Lung (tissue), 11 donors: ENCODE measurements at regions not wholly inside any gene's neighbourhood (a gene's known extent, or its start where the extent isn't known, plus 50 kb on each side); places are given as distances from the start of the nearest gene placed in this dataset.

Experiments
- ATAC-seq: fragments of 200-7000 bp; cut with Tn5 transposase; one replicate; pipeline ENCODE4 v1.9.1; 2020; ENCODE audit warnings: moderate number of reproducible peaks; ENCODE audit not compliant: insufficient read depth, low FRiP score
- DNase-seq, 3 donors: peaks; one replicate each; pipeline ENCODE4 v3.0.0-alpha.2; 2013 to 2017
- H3K27ac ChIP-seq, 2 donors: one replicate each; pipeline ENCODE4 v1.5.1; 2013; ENCODE audit warnings: mild to moderate bottlenecking in 2 of 2, moderate library complexity in 2 of 2, control low read depth in 1 of 2, inconsistent platforms in 1 of 2, low read depth in 1 of 2, low read length in 1 of 2
- H3K27me3 ChIP-seq, 3 donors: one replicate each; pipeline ENCODE4 v1.5.1; 2013; ENCODE audit warnings: low read length in 2 of 3; ENCODE audit not compliant: control insufficient read depth in 3 of 3, insufficient read depth in 3 of 3
- H3K36me3 ChIP-seq, 4 donors: one replicate each; pipeline ENCODE4 v1.5.1; 2013; ENCODE audit warnings: low read length in 4 of 4, mild to moderate bottlenecking in 1 of 4, moderate library complexity in 1 of 4; ENCODE audit not compliant: control insufficient read depth in 4 of 4, insufficient read depth in 4 of 4
- H3K4me1 ChIP-seq, 5 donors: one replicate each; pipeline ENCODE4 v1.5.1; 2013; ENCODE audit warnings: low read length in 5 of 5, mild to moderate bottlenecking in 2 of 5, moderate library complexity in 1 of 5; ENCODE audit not compliant: control insufficient read depth in 5 of 5, insufficient read depth in 5 of 5
- H3K4me3 ChIP-seq: one replicate; pipeline ENCODE4 v1.5.1; 2013; ENCODE audit warnings: mild to moderate bottlenecking, control low read depth, moderate library complexity
- H3K9ac ChIP-seq, 2 donors: one replicate each; pipeline ENCODE4 v1.5.1; 2013; ENCODE audit warnings: low read length in 2 of 2, control low read depth in 1 of 2; ENCODE audit not compliant: insufficient read depth in 1 of 2
- H3K9me3 ChIP-seq, 4 donors: one replicate each; pipeline ENCODE4 v1.5.1; 2013; ENCODE audit warnings: low read length in 3 of 4, mild to moderate bottlenecking in 1 of 4, moderate library complexity in 1 of 4; ENCODE audit not compliant: control insufficient read depth in 4 of 4, insufficient read depth in 3 of 4
- WGBS, 2 donors: extraction: QIAGEN DNeasy Blood & Tissue Kit; methylation state at CpG; one replicate each; pipeline ENCODE4 v1.1.7; 2013; 5-methylcytosine and 5-hydroxymethylcytosine counted together
- TF ChIP-seq, protein P1 (sequence below): IDR thresholded peaks from 2 replicates; pipeline ENCODE4 v1.5.1; 2012; ENCODE audit warnings: mild to moderate bottlenecking; ENCODE audit errors: control extremely low read depth, extremely low read depth
- donor health status: control.
- donor health status: control.
- donor health status: Bipolar disorder and iron deficiency.
- donor health status: healthy.
- donor health status: DM: yes; HTN: yes; CAD: no.

DNA sequence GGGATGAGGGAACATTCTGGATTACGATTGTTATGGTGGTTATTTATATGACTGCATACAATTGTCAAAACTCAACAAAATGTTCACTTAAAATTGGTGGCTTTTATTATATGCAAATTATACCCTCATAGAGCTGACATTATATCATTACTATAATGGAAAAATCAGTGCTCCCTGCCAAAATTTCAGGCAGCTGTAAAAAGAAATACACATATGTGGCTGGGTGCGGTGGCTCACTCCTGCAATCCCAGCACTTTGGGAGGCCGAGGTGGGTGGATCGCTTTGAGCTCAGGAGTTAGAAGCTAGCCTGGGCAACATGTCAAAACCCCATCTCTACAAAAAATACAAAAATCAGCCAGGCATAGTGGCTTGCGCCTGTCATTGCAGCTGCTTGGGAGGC, 75.8 kb upstream of the SULF2 start:
- no peak overlapping the region for H3K27ac ChIP-seq
- peaks cover 0 to 2% (median 0%) of the 10 kb centered on the region in 5 donors for H3K4me1 ChIP-seq
- ATAC-seq (no peak), DNase-seq (no peak)
- H3K27me3 ChIP-seq: peaks cover 0 to 2% (median 0%) of the 10 kb centered on the region in 3 donors
- no peaks in the 10 kb centered on the region for H3K36me3 ChIP-seq
- H3K4me3 ChIP-seq: no peak overlapping the region
- H3K9me3 ChIP-seq: peaks cover 0 to 5% (median 0%) of the 10 kb centered on the region in 4 donors
- TF ChIP-seq, protein P1, sequence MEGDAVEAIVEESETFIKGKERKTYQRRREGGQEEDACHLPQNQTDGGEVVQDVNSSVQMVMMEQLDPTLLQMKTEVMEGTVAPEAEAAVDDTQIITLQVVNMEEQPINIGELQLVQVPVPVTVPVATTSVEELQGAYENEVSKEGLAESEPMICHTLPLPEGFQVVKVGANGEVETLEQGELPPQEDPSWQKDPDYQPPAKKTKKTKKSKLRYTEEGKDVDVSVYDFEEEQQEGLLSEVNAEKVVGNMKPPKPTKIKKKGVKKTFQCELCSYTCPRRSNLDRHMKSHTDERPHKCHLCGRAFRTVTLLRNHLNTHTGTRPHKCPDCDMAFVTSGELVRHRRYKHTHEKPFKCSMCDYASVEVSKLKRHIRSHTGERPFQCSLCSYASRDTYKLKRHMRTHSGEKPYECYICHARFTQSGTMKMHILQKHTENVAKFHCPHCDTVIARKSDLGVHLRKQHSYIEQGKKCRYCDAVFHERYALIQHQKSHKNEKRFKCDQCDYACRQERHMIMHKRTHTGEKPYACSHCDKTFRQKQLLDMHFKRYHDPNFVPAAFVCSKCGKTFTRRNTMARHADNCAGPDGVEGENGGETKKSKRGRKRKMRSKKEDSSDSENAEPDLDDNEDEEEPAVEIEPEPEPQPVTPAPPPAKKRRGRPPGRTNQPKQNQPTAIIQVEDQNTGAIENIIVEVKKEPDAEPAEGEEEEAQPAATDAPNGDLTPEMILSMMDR: no peak
- WGBS, 2 donors: 92 to 95% methylated on average over 5 of the region's 5 CpGs
- H3K9ac ChIP-seq: no peak overlapping the region

DNA sequence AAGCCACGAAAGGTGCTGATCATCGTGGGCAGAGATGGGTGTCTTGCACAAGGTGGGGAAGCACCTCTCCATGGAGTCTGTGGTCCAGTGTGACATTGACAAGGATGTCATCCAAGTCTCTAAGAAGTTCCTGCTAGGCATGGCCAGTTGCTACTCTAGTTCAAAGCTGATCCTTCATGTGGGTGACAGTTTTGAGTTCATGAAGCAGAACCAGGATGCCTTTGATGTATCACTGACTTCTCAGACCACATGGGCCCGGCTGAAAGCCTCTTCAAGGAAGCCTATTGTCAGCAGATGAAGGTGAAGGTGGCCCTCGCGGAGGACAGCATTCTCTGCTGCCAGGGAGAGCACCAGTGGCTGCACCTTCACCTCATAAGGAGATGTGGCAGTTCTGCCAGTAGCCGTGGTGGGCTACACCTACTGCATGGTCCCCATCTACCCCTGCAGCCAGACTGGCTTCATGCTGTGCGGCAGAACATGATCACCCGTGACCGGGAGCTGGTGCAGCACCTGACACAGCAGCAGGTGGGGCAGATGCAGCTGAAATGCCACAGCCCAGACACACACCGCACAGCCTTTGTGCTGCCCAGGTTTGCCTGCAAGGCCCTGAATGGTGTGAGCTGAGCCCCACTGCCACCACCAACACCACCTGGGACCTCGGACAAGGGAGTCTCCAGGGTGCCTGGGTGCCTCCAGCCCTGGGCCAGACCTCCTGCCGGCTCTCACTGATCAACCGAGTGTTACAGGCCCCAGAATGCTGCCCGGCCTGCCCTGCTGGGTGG, 75.0 kb upstream of the SULF2 start:
- TF ChIP-seq, protein P1: no peak
- Histone ChIP-seq H3K27me3 (peaks cover 0 to 2% (median 0%) of the 10 kb centered on the region in 3 donors), H3K27ac (no peak overlapping the region), H3K9ac (no peak overlapping the region), H3K4me3 (no peak overlapping the region), H3K4me1 (peaks cover 0 to 2% (median 0%) of the 10 kb centered on the region in 5 donors), H3K9me3 (peaks cover 0 to 5% (median 0%) of the 10 kb centered on the region in 4 donors), H3K36me3 (no peaks in the 10 kb centered on the region)
- no peak for DNase-seq
- 89 to 94% methylated on average over 14 of the region's 14 CpGs for WGBS, 2 donors
- ATAC-seq: no peak

DNA sequence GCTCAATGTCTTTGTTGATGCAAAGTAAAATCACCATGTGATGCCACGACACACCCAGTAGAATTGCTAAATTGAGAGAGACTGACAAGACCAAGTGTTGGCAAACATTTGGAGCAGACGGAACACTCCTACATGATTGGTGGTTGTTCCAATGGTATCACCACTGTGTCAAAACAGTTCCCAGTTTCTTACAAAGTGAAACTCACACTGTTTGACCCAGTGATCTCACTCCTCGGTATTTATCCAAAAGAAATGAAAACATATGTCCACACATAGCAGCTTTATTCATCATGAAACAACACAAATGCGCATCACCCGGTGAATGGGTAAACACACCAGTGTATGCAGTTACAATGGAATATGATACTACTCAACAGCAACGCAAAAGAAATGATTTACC, 74.0 kb upstream of the SULF2 start:
- Histone ChIP-seq H3K9ac (no peak overlapping the region), H3K4me1 (peaks cover 0 to 2% (median 0%) of the 10 kb centered on the region in 5 donors), H3K9me3 (peaks cover 0 to 7% (median 2%) of the 10 kb centered on the region in 4 donors), H3K27me3 (peaks cover 0 to 2% (median 0%) of the 10 kb centered on the region in 3 donors), H3K36me3 (no peaks in the 10 kb centered on the region), H3K4me3 (no peak overlapping the region), H3K27ac (no peak overlapping the region)
- no peak for DNase-seq
- 94 to 96% methylated on average over 6 of the region's 6 CpGs for WGBS, 2 donors
- TF ChIP-seq, protein P1: no peak
- ATAC-seq: no peak
